Endothelial cell of umbilical vein (primary cell): ENCODE measurements at regions not wholly inside any gene's neighbourhood (a gene's known extent, or its start where the extent isn't known, plus 50 kb on each side); places are given as distances from the start of the nearest gene placed in this dataset.

ENCODE experiments used
- BruUV-seq: library from RNA; stranded (reverse); fragments of 400-500 nt; replicated peaks from 2 replicates; lab custom pipeline; 2021; lab: Mats Ljungman, UMichigan
- CTCF ChIA-PET: fragments of 300-600, 350-600 bp; sonication (Branson Sonifier 250); formaldehyde crosslinking; loops from one replicate; lab custom pipeline; 2021; ENCODE audit warnings: antibody characterized with exemption, inconsistent platforms; lab: Charles Lee
- POLR2A ChIA-PET: fragments of 300-600, 350-600 bp; sonication (Branson Sonifier 250); formaldehyde crosslinking; loops from one replicate; lab custom pipeline; 2021; ENCODE audit warnings: antibody characterized with exemption, inconsistent platforms; lab: Charles Lee
- DNase-seq: peaks from one replicate; pipeline ENCODE4 v3.0.0-alpha.2; 2011; ENCODE audit warnings: low read depth, low spot score
- FAIRE-seq: peaks from 2 replicates; lab custom pipeline; 2011; peaks lifted over from hg19 to GRCh38; lab: Jason Lieb, UNC
- H2AFZ ChIP-seq: 2 replicates; pipeline ENCODE4 v1.6.0; 2012; ENCODE audit warnings: low read depth, low read length, control low read depth, inconsistent platforms
- H3K27ac ChIP-seq: 2 replicates; pipeline ENCODE4 v1.5.1; 2011; ENCODE audit warnings: low read depth, mild to moderate bottlenecking, control low read depth, low read length, moderate library complexity; ENCODE audit not compliant: insufficient read depth
- H3K27me3 ChIP-seq, 2 experiments: 2 replicates each; pipeline versions ENCODE4 v1.6.0 to v1.6.1; 2011; ENCODE audit warnings: low read length in 2 of 2, mixed read lengths in 1 of 2; ENCODE audit not compliant: control insufficient read depth in 2 of 2, insufficient read depth in 2 of 2
- H3K36me3 ChIP-seq, 2 experiments: 2 replicates in 1 of 2; 3 replicates in 1 of 2; pipeline ENCODE4 v1.5.1; 2011; ENCODE audit warnings: low read length in 2 of 2, mild to moderate bottlenecking in 1 of 2, moderate library complexity in 1 of 2; ENCODE audit not compliant: control insufficient read depth in 2 of 2, insufficient read depth in 2 of 2; ENCODE audit errors: extremely low read depth in 1 of 2
- H3K4me1 ChIP-seq: 3 replicates; pipeline ENCODE4 v1.5.1; 2011; ENCODE audit warnings: mild to moderate bottlenecking, low read length; ENCODE audit not compliant: control insufficient read depth, insufficient read depth; ENCODE audit errors: extremely low read depth
- H3K4me2 ChIP-seq: 2 replicates; pipeline ENCODE4 v1.6.1; 2011; ENCODE audit warnings: low read length, control low read depth, mixed read lengths; ENCODE audit not compliant: insufficient read depth
- H3K4me3 ChIP-seq, 3 experiments: fragments of 200-600 bp in 1 of 3; sonication (generic), shearing (Covaris generic) in 1 of 3; replicated peaks in 1 of 3; 2 replicates each; pipeline ENCODE4 v1.5.1; 2011 to 2016; ENCODE audit warnings: control low read depth in 3 of 3, low read length in 3 of 3, mild to moderate bottlenecking in 2 of 3, inconsistent platforms in 1 of 3, low read depth in 1 of 3, moderate library complexity in 1 of 3; ENCODE audit not compliant: insufficient read depth in 1 of 3
- H3K79me2 ChIP-seq: 2 replicates; pipeline ENCODE4 v1.6.0; 2012; ENCODE audit warnings: low read length, inconsistent platforms; ENCODE audit not compliant: control insufficient read depth, insufficient read depth
- H3K9ac ChIP-seq: replicated peaks from 2 replicates; pipeline ENCODE3; 2011; ENCODE audit warnings: low read length, control low read depth; ENCODE audit not compliant: insufficient read depth; ENCODE audit errors: extremely low read depth
- H3K9me1 ChIP-seq: replicated peaks from 3 replicates; pipeline ENCODE4 v1.6.0; 2011; ENCODE audit warnings: mild to moderate bottlenecking, low read length; ENCODE audit not compliant: control insufficient read depth, insufficient read depth; ENCODE audit errors: extremely low read depth
- H3K9me3 ChIP-seq: replicated peaks from 2 replicates; pipeline ENCODE4 v1.5.1; 2012; ENCODE audit warnings: low read length, inconsistent platforms; ENCODE audit not compliant: control insufficient read depth, insufficient read depth
- H4K20me1 ChIP-seq: replicated peaks from 2 replicates; pipeline ENCODE3; 2011; ENCODE audit warnings: mild to moderate bottlenecking, low read length; ENCODE audit not compliant: control insufficient read depth, insufficient read depth; ENCODE audit errors: extremely low read depth
- EZH2 ChIP-seq: IDR thresholded peaks from 2 replicates; pipeline ENCODE4 v1.6.1; 2012; ENCODE audit warnings: borderline replicate concordance, low read depth, mild to moderate bottlenecking, moderate library complexity, low read length, inconsistent platforms; ENCODE audit not compliant: severe bottlenecking
- FOS ChIP-seq: IDR thresholded peaks from 2 replicates; pipeline ENCODE4 v1.6.1; 2011; ENCODE audit warnings: mild to moderate bottlenecking, low read length, moderate library complexity, borderline replicate concordance; ENCODE audit not compliant: insufficient read depth
- GATA2 ChIP-seq: IDR thresholded peaks from 2 replicates; pipeline ENCODE4 v1.7.0; 2011; ENCODE audit warnings: low read depth, mild to moderate bottlenecking, moderate library complexity, mixed read lengths, low read length; ENCODE audit not compliant: insufficient read length, insufficient read depth
- JUN ChIP-seq: IDR thresholded peaks from 2 replicates; pipeline ENCODE4 v1.6.1; 2011; ENCODE audit warnings: borderline replicate concordance, low read depth; ENCODE audit not compliant: insufficient read length, insufficient read depth
- MYC ChIP-seq: IDR thresholded peaks from one replicate; pipeline ENCODE4 v1.6.1; 2011; ENCODE audit warnings: mild to moderate bottlenecking, low read depth, low read length
- POLR2A ChIP-seq: IDR thresholded peaks from 2 replicates; pipeline ENCODE4 v1.6.1; 2012; ENCODE audit warnings: low read depth, mild to moderate bottlenecking, control low read depth, low read length
- POLR2AphosphoS5 ChIP-seq: IDR thresholded peaks from 2 replicates; pipeline ENCODE4 v1.6.1; 2012; ENCODE audit warnings: low read depth, mild to moderate bottlenecking, control low read depth, low read length, moderate library complexity; ENCODE audit not compliant: insufficient read depth
- dilution Hi-C: fragments of 300-500 bp; cut with MboI; formaldehyde crosslinking; loops from one replicate; pipeline ENCODE4 v1.15.0; 2019; ENCODE audit warnings: low sequenced_read_pairs; ENCODE audit not compliant: extremely low pct_ligation_motif_present
- intact Hi-C: fragments of 100-400 bp; cut with micrococcal nuclease; formaldehyde crosslinking; loops from one replicate; pipeline ENCODE4 v1.10.0; 2022
- TF ChIP-seq, protein P1 (sequence below): IDR thresholded peaks from 2 replicates; pipeline ENCODE4 v1.6.1; 2011; ENCODE audit not compliant: insufficient read depth, insufficient read length
- TF ChIP-seq, protein P2 (sequence below), 2 donors: IDR thresholded peaks; 1 replicate in 1 of 2; 2 replicates in 1 of 2; pipeline ENCODE4 v1.5.1; 2011; ENCODE audit warnings: low read length in 2 of 2, mild to moderate bottlenecking in 2 of 2, moderate library complexity in 2 of 2, control low read depth in 1 of 2, inconsistent platforms in 1 of 2, low read depth in 1 of 2; ENCODE audit not compliant: insufficient read depth in 1 of 2; ENCODE audit errors: extremely low read depth in 1 of 2

DNA sequence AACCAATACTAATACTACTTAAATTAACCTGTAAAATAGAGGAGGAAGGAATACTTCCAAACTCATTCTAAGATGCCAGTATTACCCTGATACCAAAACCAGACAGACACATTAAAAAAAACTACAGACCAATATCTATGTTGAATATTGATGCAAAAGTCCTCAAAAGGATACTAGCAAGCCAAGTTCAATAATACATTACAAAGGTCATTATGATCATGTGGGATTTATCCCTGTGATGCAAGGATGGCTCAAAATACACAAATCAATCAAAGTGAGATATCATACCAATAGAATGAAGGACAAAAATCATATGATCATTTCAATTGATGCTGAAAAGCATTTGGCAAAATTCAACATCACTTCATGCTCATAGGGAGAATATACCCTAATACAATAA lies 97.2 kb upstream of the ATXN7L3B start:
- no peaks in the 10 kb centered on the region for H3K36me3 ChIP-seq
- no peak overlapping the region for H3K4me3 ChIP-seq
- FAIRE-seq, result no peak
- no peaks in the 10 kb centered on the region for H3K79me2 ChIP-seq
- H3K27ac ChIP-seq, result no peak overlapping the region
- POLR2A ChIA-PET, result no interaction called here
- H3K4me1 ChIP-seq, result no peaks in the 10 kb centered on the region
- H3K27me3 ChIP-seq, result no peaks in the 10 kb centered on the region
- H3K9me3 ChIP-seq, result no peaks in the 10 kb centered on the region
- no peak for TF ChIP-seq JUN
- TF ChIP-seq, protein P1, sequence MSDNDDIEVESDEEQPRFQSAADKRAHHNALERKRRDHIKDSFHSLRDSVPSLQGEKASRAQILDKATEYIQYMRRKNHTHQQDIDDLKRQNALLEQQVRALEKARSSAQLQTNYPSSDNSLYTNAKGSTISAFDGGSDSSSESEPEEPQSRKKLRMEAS, result no peak
- TF ChIP-seq FOS, result no peak
- TF ChIP-seq POLR2A, result no peak
- TF ChIP-seq MYC, result no peak
- TF ChIP-seq, protein P2, sequence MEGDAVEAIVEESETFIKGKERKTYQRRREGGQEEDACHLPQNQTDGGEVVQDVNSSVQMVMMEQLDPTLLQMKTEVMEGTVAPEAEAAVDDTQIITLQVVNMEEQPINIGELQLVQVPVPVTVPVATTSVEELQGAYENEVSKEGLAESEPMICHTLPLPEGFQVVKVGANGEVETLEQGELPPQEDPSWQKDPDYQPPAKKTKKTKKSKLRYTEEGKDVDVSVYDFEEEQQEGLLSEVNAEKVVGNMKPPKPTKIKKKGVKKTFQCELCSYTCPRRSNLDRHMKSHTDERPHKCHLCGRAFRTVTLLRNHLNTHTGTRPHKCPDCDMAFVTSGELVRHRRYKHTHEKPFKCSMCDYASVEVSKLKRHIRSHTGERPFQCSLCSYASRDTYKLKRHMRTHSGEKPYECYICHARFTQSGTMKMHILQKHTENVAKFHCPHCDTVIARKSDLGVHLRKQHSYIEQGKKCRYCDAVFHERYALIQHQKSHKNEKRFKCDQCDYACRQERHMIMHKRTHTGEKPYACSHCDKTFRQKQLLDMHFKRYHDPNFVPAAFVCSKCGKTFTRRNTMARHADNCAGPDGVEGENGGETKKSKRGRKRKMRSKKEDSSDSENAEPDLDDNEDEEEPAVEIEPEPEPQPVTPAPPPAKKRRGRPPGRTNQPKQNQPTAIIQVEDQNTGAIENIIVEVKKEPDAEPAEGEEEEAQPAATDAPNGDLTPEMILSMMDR (IDR thresholded peaks at IDR 0.05; ENCODE audit: extremely low read depth in 1 of 2, insufficient read depth in 1 of 2, low read depth in 1 of 2, low read length in 2 of 2), result no peak
- no peak for TF ChIP-seq EZH2
- no peak for TF ChIP-seq GATA2
- no peak for TF ChIP-seq POLR2AphosphoS5
- no peaks in the 10 kb centered on the region for H4K20me1 ChIP-seq
- no peak overlapping the region for H3K4me2 ChIP-seq
- no TSS peak for BruUV-seq
- no peak overlapping the region for H2AFZ ChIP-seq
- dilution Hi-C loops, result no loop called here
- CTCF ChIA-PET, result no interaction called here
- H3K9me1 ChIP-seq, result no peaks in the 10 kb centered on the region
- intact Hi-C loops, result no loop called here
- no peak for DNase-seq
- H3K9ac ChIP-seq, result no peak overlapping the region
